Psoas muscle (tissue), 7 donors: ENCODE measurements at regions not wholly inside any gene's neighbourhood (a gene's known extent, or its start where the extent isn't known, plus 50 kb on each side); places are given as distances from the start of the nearest gene placed in this dataset.
A peak's percentile ranks its signal among the peaks of the same experiment; 100 is the strongest.

Experiments
- ATAC-seq, 4 donors: fragments of 200-7000 bp; cut with Tn5 transposase; one replicate each; pipeline ENCODE4 v1.9.1; 2020; ENCODE audit warnings: moderate library complexity in 3 of 4, mild to moderate bottlenecking in 2 of 4
- DNase-seq, 2 donors: peaks; one replicate each; pipeline ENCODE4 v3.0.0-alpha.2; 2020
- H3K27ac ChIP-seq: fragments of 200-600 bp; one replicate; pipeline ENCODE4 v1.8.0; 2022
- H3K27me3 ChIP-seq, 3 donors: fragments of 200-600 bp in 1 of 3; one replicate each; pipeline versions ENCODE4 v1.6.1 to v1.8.0; 2013 to 2022; ENCODE audit warnings: low read length in 2 of 3, mild to moderate bottlenecking in 2 of 3, moderate library complexity in 1 of 3; ENCODE audit not compliant: insufficient read depth in 3 of 3
- H3K36me3 ChIP-seq, 2 donors: fragments of 200-600 bp in 1 of 2; one replicate each; pipeline versions ENCODE4 v1.6.1 to v1.8.0; 2013 to 2022; ENCODE audit warnings: low read depth in 1 of 2, mild to moderate bottlenecking in 1 of 2, moderate library complexity in 1 of 2; ENCODE audit not compliant: insufficient read depth in 1 of 2
- H3K4me1 ChIP-seq: fragments of 200-600 bp; one replicate; pipeline ENCODE4 v1.8.0; 2022
- H3K4me3 ChIP-seq: fragments of 200-600 bp; one replicate; pipeline ENCODE4 v1.8.0; 2022; ENCODE audit warnings: mild to moderate bottlenecking
- H3K9me3 ChIP-seq: fragments of 200-600 bp; one replicate; pipeline ENCODE4 v1.8.0; 2022
- WGBS, 3 donors: extraction: QIAGEN DNeasy Blood & Tissue Kit; methylation state at CpG; one replicate each; pipeline versions ENCODE4 v1.1.6 to v1.1.7; 2013; 5-methylcytosine and 5-hydroxymethylcytosine counted together
- intact Hi-C, 2 donors: fragments of 100-400 bp; cut with DNase I; formaldehyde crosslinking; loops; one replicate each; pipeline versions ENCODE4 v1.11.0 to v1.14.2; 2022
- TF ChIP-seq, protein P1 (sequence below): fragments of 200-600 bp; IDR thresholded peaks from one replicate; pipeline ENCODE4 v1.8.0; 2022; ENCODE audit warnings: antibody characterized with exemption
- donor health status: healthy with polysubstance abuse.
- donor health status: DM: no; HTN: no; CAD: no; lungs with moderate emphysema.
- donor health status: Bipolar disorder and iron deficiency.
- donor health status: healthy.
- donor health status: DM: yes; HTN: yes; CAD: no.
- donor health status: DM: no; HTN: no; CAD: no.
- donor health status: DM: yes; HTN: yes; CAD: no.

GRCh38 chr16:65315081-65315780 lies 193.4 kb upstream of the CDH11 start:
- Histone ChIP-seq H3K4me1 (peaks cover 26% of the 10 kb centered on the region), H3K27ac (peak overlapping the region; percentile 19), H3K9me3 (no peaks in the 10 kb centered on the region), H3K27me3 (no peaks in the 10 kb centered on the region), H3K36me3 (no peaks in the 10 kb centered on the region), H3K4me3 (no peak overlapping the region)
- DNase-seq (peak; percentile 53 to 83), ATAC-seq (peak in 3 of 4 donors; percentile 58 to 75 (median 63))
- WGBS, 3 donors, result 12 to 34% (median 18%) methylated on average over 7 of the region's 7 CpGs
- TF ChIP-seq, protein P1, sequence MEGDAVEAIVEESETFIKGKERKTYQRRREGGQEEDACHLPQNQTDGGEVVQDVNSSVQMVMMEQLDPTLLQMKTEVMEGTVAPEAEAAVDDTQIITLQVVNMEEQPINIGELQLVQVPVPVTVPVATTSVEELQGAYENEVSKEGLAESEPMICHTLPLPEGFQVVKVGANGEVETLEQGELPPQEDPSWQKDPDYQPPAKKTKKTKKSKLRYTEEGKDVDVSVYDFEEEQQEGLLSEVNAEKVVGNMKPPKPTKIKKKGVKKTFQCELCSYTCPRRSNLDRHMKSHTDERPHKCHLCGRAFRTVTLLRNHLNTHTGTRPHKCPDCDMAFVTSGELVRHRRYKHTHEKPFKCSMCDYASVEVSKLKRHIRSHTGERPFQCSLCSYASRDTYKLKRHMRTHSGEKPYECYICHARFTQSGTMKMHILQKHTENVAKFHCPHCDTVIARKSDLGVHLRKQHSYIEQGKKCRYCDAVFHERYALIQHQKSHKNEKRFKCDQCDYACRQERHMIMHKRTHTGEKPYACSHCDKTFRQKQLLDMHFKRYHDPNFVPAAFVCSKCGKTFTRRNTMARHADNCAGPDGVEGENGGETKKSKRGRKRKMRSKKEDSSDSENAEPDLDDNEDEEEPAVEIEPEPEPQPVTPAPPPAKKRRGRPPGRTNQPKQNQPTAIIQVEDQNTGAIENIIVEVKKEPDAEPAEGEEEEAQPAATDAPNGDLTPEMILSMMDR, result no peak
- intact Hi-C loops, result no loop called here

DNA sequence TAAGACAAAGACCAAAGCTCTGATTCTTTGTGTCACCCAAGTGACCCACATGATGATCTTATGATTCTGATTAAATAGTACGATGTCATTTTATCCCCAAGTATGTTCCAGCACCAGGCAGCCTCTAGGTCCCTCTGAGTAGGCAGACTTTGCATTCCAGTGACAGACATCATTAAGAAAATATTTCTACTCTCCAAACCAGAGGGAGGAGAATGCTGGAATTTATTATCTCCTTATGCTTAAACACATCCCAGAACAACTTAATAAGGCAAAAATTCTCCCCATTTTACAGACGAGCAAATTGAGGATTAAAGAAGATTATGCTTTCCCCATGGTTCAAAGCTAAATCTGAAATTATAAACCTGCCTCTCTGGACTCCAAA lies 192.8 kb upstream of the CDH11 start:
- H3K27ac ChIP-seq, result peak overlapping the region; percentile 19
- peaks cover 26% of the 10 kb centered on the region for H3K4me1 ChIP-seq
- H3K36me3 ChIP-seq, result no peaks in the 10 kb centered on the region
- no peaks in the 10 kb centered on the region for H3K9me3 ChIP-seq
- DNase-seq, result no peak
- intact Hi-C loops, result no loop called here
- no peak overlapping the region for H3K4me3 ChIP-seq
- H3K27me3 ChIP-seq, result no peaks in the 10 kb centered on the region
- TF ChIP-seq, protein P1, result no peak
- WGBS, 3 donors, result 19 to 31% (median 19%) methylated on average over 2 of the region's 2 CpGs
- no peak for ATAC-seq

GRCh38 chr16:65313936-65314626 lies 192.2 kb upstream of the CDH11 start:
- Histone ChIP-seq H3K9me3 (no peaks in the 10 kb centered on the region), H3K27me3 (no peaks in the 10 kb centered on the region), H3K36me3 (no peaks in the 10 kb centered on the region), H3K4me1 (peaks cover 26% of the 10 kb centered on the region), H3K27ac (no peak overlapping the region), H3K4me3 (no peak overlapping the region)
- WGBS, 3 donors, result 67 to 80% (median 70%) methylated on average over 5 of the region's 5 CpGs
- intact Hi-C loops, result no loop called here
- TF ChIP-seq, protein P1, result no peak
- ATAC-seq (no peak), DNase-seq (no peak)

DNA sequence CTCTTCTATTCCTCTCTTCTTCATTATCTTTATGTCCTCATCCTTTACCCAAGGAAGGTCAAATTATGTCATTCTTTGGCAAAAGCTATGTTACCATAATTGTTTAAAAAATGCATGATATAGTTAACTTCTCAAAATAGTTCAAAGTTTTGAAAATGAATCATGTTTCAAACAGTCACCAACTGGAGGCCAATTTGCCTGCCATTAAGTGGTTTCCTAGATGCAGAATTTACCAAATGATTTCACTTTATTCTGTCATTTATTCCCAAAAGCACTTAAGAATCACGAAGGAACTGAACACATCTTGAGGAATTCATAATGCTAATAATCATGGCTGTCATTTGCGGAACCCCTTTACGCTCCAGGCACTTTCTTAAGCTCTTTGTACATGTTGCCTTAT lies 190.9 kb upstream of the CDH11 start:
- WGBS, 3 donors, result 84 to 88% (median 85%) methylated on average over 3 of the region's 3 CpGs
- no peak for ATAC-seq
- intact Hi-C loops, result no loop called here

More for the DNA sequence above, 190.9 kb upstream of the CDH11 start:
- DNase-seq, result no peak
- TF ChIP-seq, protein P1, result no peak
- H3K9me3 ChIP-seq, result no peaks in the 10 kb centered on the region
- H3K27ac ChIP-seq, result no peak overlapping the region
- H3K4me1 ChIP-seq, result peaks cover 26% of the 10 kb centered on the region
- H3K27me3 ChIP-seq, result no peaks in the 10 kb centered on the region
- no peaks in the 10 kb centered on the region for H3K36me3 ChIP-seq
- H3K4me3 ChIP-seq, result no peak overlapping the region
